ENCODE measurements at regions not wholly inside any gene's neighbourhood (a gene's known extent, or its start where the extent isn't known, plus 50 kb on each side); places are given as distances from the start of the nearest gene placed in this dataset.

GRCh38 chr14:58787592-58787991 is 149.8 kb downstream of the DACT1 start:
- Histone ChIP-seq H3K27me3 (no peaks in the 10 kb centered on the region), H3K4me1 (no peaks in the 10 kb centered on the region), H3K27ac (no peak overlapping the region), H3K36me3 (no peaks in the 10 kb centered on the region), H3K4me3 (no peak overlapping the region), H3K9me3 (no peaks in the 10 kb centered on the region)
- 58% methylated on average over 1 of the region's 1 CpG for WGBS
- no peak for DNase-seq (ENCODE audit: low spot score in 2 of 2)
- TF ChIP-seq POLR2AphosphoS5 (IDR thresholded peaks at IDR 0.05): no peak
- TF ChIP-seq EP300 (IDR thresholded peaks at IDR 0.05): no peak
- TF ChIP-seq CTCF (IDR thresholded peaks at IDR 0.05): no peak
- TF ChIP-seq POLR2A (IDR thresholded peaks at IDR 0.05): no peak

- Histone ChIP-seq H3K4me1 (no peaks in the 10 kb centered on the region), H3K27ac (no peak overlapping the region), H3K27me3 (no peaks in the 10 kb centered on the region), H3K36me3 (no peaks in the 10 kb centered on the region), H3K4me3 (no peak overlapping the region), H3K9me3 (no peaks in the 10 kb centered on the region)
- TF ChIP-seq CTCF (IDR thresholded peaks at IDR 0.05) (no peak), EP300 (IDR thresholded peaks at IDR 0.05) (no peak), POLR2AphosphoS5 (IDR thresholded peaks at IDR 0.05) (no peak), POLR2A (IDR thresholded peaks at IDR 0.05) (no peak)
- DNase-seq (ENCODE audit: low spot score in 2 of 2): no peak
- 65% methylated on average over 4 of the region's 4 CpGs for WGBS
Measured at GRCh38 chr14:58788655-58789503, 151.1 kb downstream of the DACT1 start.

DNA sequence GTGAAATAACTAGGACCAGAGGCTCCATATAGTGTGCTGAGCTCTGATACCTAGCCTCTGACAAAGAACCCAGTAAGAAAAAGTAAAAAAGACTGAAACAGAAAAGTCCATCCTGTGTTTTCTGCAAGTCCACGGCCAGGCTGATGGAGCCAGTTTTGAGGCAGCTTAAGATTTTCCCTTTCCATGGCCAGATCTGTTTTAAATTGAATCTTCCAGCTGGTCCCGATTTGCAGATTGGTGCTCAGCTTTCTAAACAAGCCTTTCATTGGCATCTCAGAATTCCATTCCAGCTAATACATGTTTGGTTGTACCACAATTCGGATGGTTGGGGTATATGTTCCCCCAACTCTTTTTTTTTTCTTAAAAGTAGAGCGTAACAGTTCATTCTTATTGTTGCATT is 152.0 kb downstream of the DACT1 start:
- Histone ChIP-seq H3K27me3 (no peaks in the 10 kb centered on the region), H3K9me3 (no peaks in the 10 kb centered on the region), H3K4me1 (no peaks in the 10 kb centered on the region), H3K4me3 (no peak overlapping the region), H3K36me3 (no peaks in the 10 kb centered on the region), H3K27ac (no peak overlapping the region)
- WGBS: 48% methylated on average over 4 of the region's 4 CpGs
- TF ChIP-seq POLR2AphosphoS5 (IDR thresholded peaks at IDR 0.05) (no peak), CTCF (IDR thresholded peaks at IDR 0.05) (no peak), EP300 (IDR thresholded peaks at IDR 0.05) (no peak), POLR2A (IDR thresholded peaks at IDR 0.05) (no peak)
- no peak for DNase-seq (ENCODE audit: low spot score in 2 of 2)

- TF ChIP-seq POLR2AphosphoS5 (IDR thresholded peaks at IDR 0.05) (no peak), POLR2A (IDR thresholded peaks at IDR 0.05) (no peak), CTCF (IDR thresholded peaks at IDR 0.05) (no peak), EP300 (IDR thresholded peaks at IDR 0.05) (no peak)
- WGBS: 66% methylated on average over 3 of the region's 3 CpGs
Measured at GRCh38 chr14:58792416-58792815, 154.7 kb downstream of the DACT1 start.

GRCh38 chr14:58793131-58793740 is 155.5 kb downstream of the DACT1 start:
- Histone ChIP-seq H3K27ac (no peak overlapping the region), H3K27me3 (no peaks in the 10 kb centered on the region), H3K4me1 (no peaks in the 10 kb centered on the region), H3K4me3 (no peak overlapping the region), H3K9me3 (no peaks in the 10 kb centered on the region), H3K36me3 (no peaks in the 10 kb centered on the region)
- 87% methylated on average over 4 of the region's 4 CpGs for WGBS
- TF ChIP-seq POLR2A (IDR thresholded peaks at IDR 0.05) (no peak), CTCF (IDR thresholded peaks at IDR 0.05) (no peak), EP300 (IDR thresholded peaks at IDR 0.05) (no peak), POLR2AphosphoS5 (IDR thresholded peaks at IDR 0.05) (no peak)
- DNase-seq (ENCODE audit: low spot score in 2 of 2): no peak

More at GRCh38 chr14:58792416-58792815, 154.7 kb downstream of the DACT1 start:
- Histone ChIP-seq H3K27me3 (no peaks in the 10 kb centered on the region), H3K4me3 (no peak overlapping the region), H3K27ac (no peak overlapping the region), H3K9me3 (no peaks in the 10 kb centered on the region), H3K4me1 (no peaks in the 10 kb centered on the region), H3K36me3 (no peaks in the 10 kb centered on the region)
- no peak for DNase-seq (ENCODE audit: low spot score in 2 of 2)
